ENCODE measurements at regions not wholly inside any gene's neighbourhood (a gene's known extent, or its start where the extent isn't known, plus 50 kb on each side); places are given as distances from the start of the nearest gene placed in this dataset.

DNA sequence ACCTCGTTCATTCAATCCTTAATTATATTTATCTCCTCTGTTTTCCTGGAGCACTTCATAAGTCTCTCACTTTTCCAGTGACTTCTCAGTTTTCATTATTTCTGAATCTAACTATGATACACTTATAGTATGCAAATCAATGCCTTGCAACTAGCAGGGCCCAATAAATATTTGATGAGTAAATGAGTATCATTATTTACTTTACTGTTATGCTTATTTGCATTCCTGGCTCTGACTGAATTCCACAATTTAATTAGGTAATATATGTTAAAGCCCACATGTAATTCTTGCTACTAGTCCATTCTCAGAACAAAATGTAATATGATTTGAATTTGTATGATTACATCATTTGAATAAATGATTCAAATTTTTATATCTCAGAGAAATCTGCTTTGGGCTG is 1595.1 kb upstream of the MIR17HG start:
- H4K20me1 ChIP-seq (ENCODE audit: low read depth): no peaks in the 10 kb centered on the region
- Mint-ChIP-seq H3K27ac (no peak overlapping the region), H3K4me1 (no peaks in the 10 kb centered on the region)

DNA sequence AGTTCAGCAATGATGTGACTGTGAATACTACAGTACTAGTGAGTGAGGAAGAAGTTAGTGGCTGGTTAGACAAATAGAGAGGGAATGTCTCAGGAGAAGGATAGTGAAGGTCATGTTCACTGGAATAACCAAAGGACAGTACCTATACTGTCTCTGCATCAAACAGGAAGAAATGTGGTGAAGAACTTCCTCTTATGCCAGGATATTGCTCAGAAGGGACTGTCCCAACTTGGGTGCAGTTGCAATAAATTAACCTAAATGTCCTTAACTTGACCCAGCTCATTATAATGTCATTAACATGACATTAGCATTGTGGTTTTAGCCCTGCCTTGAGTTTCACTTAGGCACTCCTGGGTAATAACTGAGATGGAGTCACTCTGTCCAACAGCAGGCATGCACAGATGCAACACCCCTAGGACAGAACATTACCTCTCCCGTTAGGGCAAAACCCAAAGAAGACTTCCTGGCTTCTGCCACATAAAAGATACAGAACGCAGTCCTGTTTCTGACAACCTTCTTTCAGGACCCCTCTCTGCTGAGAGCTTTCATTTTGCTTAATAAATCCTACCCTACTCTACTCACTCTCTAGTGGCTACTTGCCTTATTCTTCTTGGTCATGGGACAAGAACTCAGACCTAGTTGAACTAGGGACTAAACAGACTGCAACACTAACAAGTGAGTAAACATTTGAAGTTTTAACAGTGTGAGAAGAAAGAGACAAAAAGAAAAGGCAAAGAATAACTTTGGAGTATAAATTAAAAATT is 1591.6 kb upstream of the MIR17HG start:
- no peaks in the 10 kb centered on the region for H3K27me3 Mint-ChIP-seq (ENCODE audit: insufficient read depth, low read depth)
- H2AFZ ChIP-seq (replicated peaks): no peak overlapping the region
- DNase-seq (ENCODE audit: low spot score): no peak
- H3K79me2 ChIP-seq (ENCODE audit: low read depth): no peaks in the 10 kb centered on the region
- H3F3A ChIP-seq (ENCODE audit: low read depth): no peaks in the 10 kb centered on the region
- peaks cover 3% of the 10 kb centered on the region for H3K9me3 Mint-ChIP-seq
- no peak overlapping the region for H3K4me2 ChIP-seq
- H3K4me1 Mint-ChIP-seq: no peaks in the 10 kb centered on the region
- no peaks in the 10 kb centered on the region for H4K20me1 ChIP-seq (ENCODE audit: low read depth)
- H3K4me1 ChIP-seq: no peaks in the 10 kb centered on the region
- no peaks in the 10 kb centered on the region for H3K36me3 Mint-ChIP-seq
- H3K36me3 ChIP-seq: no peaks in the 10 kb centered on the region
- H3K27me3 ChIP-seq: no peaks in the 10 kb centered on the region
- no peak overlapping the region for H3K27ac ChIP-seq
- H3K4me3 ChIP-seq: no peak overlapping the region
- TF ChIP-seq, protein P1, sequence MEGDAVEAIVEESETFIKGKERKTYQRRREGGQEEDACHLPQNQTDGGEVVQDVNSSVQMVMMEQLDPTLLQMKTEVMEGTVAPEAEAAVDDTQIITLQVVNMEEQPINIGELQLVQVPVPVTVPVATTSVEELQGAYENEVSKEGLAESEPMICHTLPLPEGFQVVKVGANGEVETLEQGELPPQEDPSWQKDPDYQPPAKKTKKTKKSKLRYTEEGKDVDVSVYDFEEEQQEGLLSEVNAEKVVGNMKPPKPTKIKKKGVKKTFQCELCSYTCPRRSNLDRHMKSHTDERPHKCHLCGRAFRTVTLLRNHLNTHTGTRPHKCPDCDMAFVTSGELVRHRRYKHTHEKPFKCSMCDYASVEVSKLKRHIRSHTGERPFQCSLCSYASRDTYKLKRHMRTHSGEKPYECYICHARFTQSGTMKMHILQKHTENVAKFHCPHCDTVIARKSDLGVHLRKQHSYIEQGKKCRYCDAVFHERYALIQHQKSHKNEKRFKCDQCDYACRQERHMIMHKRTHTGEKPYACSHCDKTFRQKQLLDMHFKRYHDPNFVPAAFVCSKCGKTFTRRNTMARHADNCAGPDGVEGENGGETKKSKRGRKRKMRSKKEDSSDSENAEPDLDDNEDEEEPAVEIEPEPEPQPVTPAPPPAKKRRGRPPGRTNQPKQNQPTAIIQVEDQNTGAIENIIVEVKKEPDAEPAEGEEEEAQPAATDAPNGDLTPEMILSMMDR (IDR thresholded peaks at IDR 0.05): no peak
- TF ChIP-seq EZH2 (IDR thresholded peaks at IDR 0.05) (no peak), EZH2phosphoT487 (IDR thresholded peaks at IDR 0.05) (no peak)
- H3K4me3 Mint-ChIP-seq: no peak overlapping the region
- H3K9ac ChIP-seq: no peak overlapping the region
- H3K27ac Mint-ChIP-seq: no peak overlapping the region
- no peaks in the 10 kb centered on the region for H3K9me3 ChIP-seq (ENCODE audit: low read depth)

More for the DNA sequence above, 1595.1 kb upstream of the MIR17HG start:
- H3K27ac ChIP-seq: no peak overlapping the region
- TF ChIP-seq, protein P1 (IDR thresholded peaks at IDR 0.05): no peak
- no peak for TF ChIP-seq EZH2phosphoT487 (IDR thresholded peaks at IDR 0.05)
- no peak for TF ChIP-seq EZH2 (IDR thresholded peaks at IDR 0.05)
- no peak overlapping the region for H3K4me2 ChIP-seq
- no peaks in the 10 kb centered on the region for H3F3A ChIP-seq (ENCODE audit: low read depth)
- no peaks in the 10 kb centered on the region for H3K4me1 ChIP-seq
- H2AFZ ChIP-seq (replicated peaks): no peak overlapping the region
- no peaks in the 10 kb centered on the region for H3K36me3 ChIP-seq
- no peak overlapping the region for H3K4me3 Mint-ChIP-seq
- no peaks in the 10 kb centered on the region for H3K9me3 ChIP-seq (ENCODE audit: low read depth)
- no peak for DNase-seq (ENCODE audit: low spot score)
- no peak overlapping the region for H3K9ac ChIP-seq
- H3K9me3 Mint-ChIP-seq: peaks cover 3% of the 10 kb centered on the region
- H3K79me2 ChIP-seq (ENCODE audit: low read depth): no peaks in the 10 kb centered on the region
- H3K27me3 ChIP-seq: no peaks in the 10 kb centered on the region
- H3K27me3 Mint-ChIP-seq (ENCODE audit: insufficient read depth, low read depth): no peaks in the 10 kb centered on the region
- H3K36me3 Mint-ChIP-seq: no peaks in the 10 kb centered on the region
- no peak overlapping the region for H3K4me3 ChIP-seq

DNA sequence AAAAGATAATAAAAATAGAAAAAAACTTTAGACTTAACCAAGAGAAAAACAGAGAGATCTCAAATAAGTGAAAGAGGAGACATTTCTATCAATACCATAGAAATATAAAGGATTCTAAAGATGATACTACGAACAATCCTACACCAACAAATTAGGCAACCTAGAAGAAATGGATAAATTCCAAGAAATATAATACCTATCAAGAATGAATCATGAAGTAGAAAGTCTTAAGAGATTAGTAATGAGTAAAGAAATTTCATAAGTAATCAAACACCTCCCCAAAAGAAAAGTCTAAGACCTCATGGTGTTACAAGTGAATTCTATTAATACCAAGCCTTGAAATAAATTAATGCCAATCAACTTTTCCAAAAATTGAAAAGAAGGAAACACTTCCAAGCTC is 1584.5 kb upstream of the MIR17HG start:
- Histone ChIP-seq H3K4me2 (no peak overlapping the region), H2AFZ (replicated peaks) (no peak overlapping the region), H3K79me2 (ENCODE audit: low read depth) (no peaks in the 10 kb centered on the region), H3K9me3 (ENCODE audit: low read depth) (no peaks in the 10 kb centered on the region), H3K4me3 (no peak overlapping the region), H3K36me3 (no peaks in the 10 kb centered on the region), H4K20me1 (ENCODE audit: low read depth) (no peaks in the 10 kb centered on the region), H3K27me3 (no peaks in the 10 kb centered on the region), H3K4me1 (no peaks in the 10 kb centered on the region), H3K27ac (no peak overlapping the region), H3F3A (ENCODE audit: low read depth) (no peaks in the 10 kb centered on the region), H3K9ac (no peak overlapping the region)
- no peaks in the 10 kb centered on the region for H3K36me3 Mint-ChIP-seq
- TF ChIP-seq, protein P1 (IDR thresholded peaks at IDR 0.05): no peak
- no peak for TF ChIP-seq EZH2 (IDR thresholded peaks at IDR 0.05)
- TF ChIP-seq EZH2phosphoT487 (IDR thresholded peaks at IDR 0.05): no peak
- H3K27ac Mint-ChIP-seq: no peak overlapping the region
- no peak for DNase-seq (ENCODE audit: low spot score)
- H3K4me1 Mint-ChIP-seq: no peaks in the 10 kb centered on the region
- no peaks in the 10 kb centered on the region for H3K9me3 Mint-ChIP-seq
- no peaks in the 10 kb centered on the region for H3K27me3 Mint-ChIP-seq (ENCODE audit: insufficient read depth, low read depth)
- H3K4me3 Mint-ChIP-seq: no peak overlapping the region

Measured in neural progenitor cell (in vitro differentiated cells).